SK-N-SH treated with all-trans-retinoic acid at 6 μM for 48 hours (cell line): ENCODE measurements at regions not wholly inside any gene's neighbourhood (a gene's known extent, or its start where the extent isn't known, plus 50 kb on each side); places are given as distances from the start of the nearest gene placed in this dataset.

Experiments used
- RARB ChIP-seq: fragments of 250-450 bp; sonication (Bioruptor Pico); IDR thresholded peaks from 2 replicates; pipeline ENCODE4 v1.8.0; 2021; ENCODE audit warnings: mild to moderate bottlenecking, moderate library complexity
- TOX ChIP-seq: fragments of 250-450 bp; sonication (Bioruptor Pico); IDR thresholded peaks from 2 replicates; pipeline ENCODE4 v1.8.0; 2021; ENCODE audit warnings: mild to moderate bottlenecking, moderate library complexity, borderline replicate concordance
- ZNF70 ChIP-seq: fragments of 450-650 bp; formaldehyde crosslinking; IDR thresholded peaks from 2 replicates; pipeline ENCODE4 v1.5.0; 2020; ENCODE audit warnings: mild to moderate bottlenecking, moderate library complexity

DNA sequence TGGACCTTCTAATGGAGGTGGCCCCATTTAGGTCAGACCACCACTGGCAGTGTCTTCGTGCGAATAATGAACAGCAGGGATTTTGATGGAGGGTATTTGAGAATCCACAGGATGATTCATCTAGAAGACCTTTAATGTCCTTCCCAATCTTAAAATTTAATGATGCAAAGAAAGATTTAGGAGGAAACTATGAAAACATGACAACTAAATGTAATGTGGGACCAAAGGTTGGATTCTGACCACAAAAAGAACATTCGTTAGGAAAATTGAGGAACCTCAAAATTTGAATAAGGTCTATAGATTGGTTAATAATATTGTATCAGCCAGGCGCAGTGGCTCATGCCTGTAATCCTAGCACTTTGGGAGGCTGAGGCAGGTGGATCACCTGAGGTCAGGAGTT, 78.2 kb upstream of the TMPO start:
- TF ChIP-seq TOX (CRISPR knock-in tag), result no peak
- no peak for TF ChIP-seq ZNF70 (CRISPR knock-in tag)
- no peak for TF ChIP-seq RARB (CRISPR knock-in tag)
